Osteoblast (primary cell): ENCODE measurements at regions not wholly inside any gene's neighbourhood (a gene's known extent, or its start where the extent isn't known, plus 50 kb on each side); places are given as distances from the start of the nearest gene placed in this dataset.

Experiments
- DNase-seq: peaks from one replicate; pipeline ENCODE4 v3.0.0; 2011; ENCODE audit warnings: low spot score, mixed read lengths; ENCODE audit not compliant: insufficient read length; ENCODE audit errors: missing footprints
- H2AFZ ChIP-seq: 2 replicates; pipeline ENCODE4 v1.6.0; 2011; ENCODE audit warnings: mild to moderate bottlenecking, low read length
- H3K27ac ChIP-seq: 2 replicates; pipeline ENCODE4 v1.5.1; 2011; ENCODE audit warnings: mild to moderate bottlenecking, low read depth, low read length, moderate library complexity
- H3K27me3 ChIP-seq: 2 replicates; pipeline ENCODE4 v1.6.0; 2012; ENCODE audit warnings: mild to moderate bottlenecking, control low read depth, inconsistent platforms, low read length, moderate library complexity; ENCODE audit not compliant: insufficient read depth
- H3K36me3 ChIP-seq: 2 replicates; pipeline ENCODE4 v1.5.1; 2011; ENCODE audit warnings: mild to moderate bottlenecking, low read length, control low read depth, moderate library complexity; ENCODE audit not compliant: insufficient read depth
- H3K4me1 ChIP-seq: 2 replicates; pipeline ENCODE4 v1.5.1; 2011; ENCODE audit warnings: mild to moderate bottlenecking, low read length, control low read depth, moderate library complexity; ENCODE audit not compliant: insufficient read depth
- H3K4me2 ChIP-seq: 2 replicates; pipeline ENCODE4 v1.6.0; 2011; ENCODE audit warnings: mild to moderate bottlenecking, low read length; ENCODE audit not compliant: insufficient read depth
- H3K4me3 ChIP-seq: fragments of 200-600 bp; sonication (generic); 3 replicates; pipeline ENCODE4 v1.5.1; 2012; ENCODE audit warnings: mild to moderate bottlenecking, low read length, inconsistent platforms; ENCODE audit not compliant: insufficient read depth
- H3K79me2 ChIP-seq: 2 replicates; pipeline ENCODE4 v1.6.0; 2012; ENCODE audit warnings: mild to moderate bottlenecking, low read length, control low read depth, inconsistent platforms; ENCODE audit not compliant: insufficient read depth
- H3K9me3 ChIP-seq: 2 replicates; pipeline ENCODE4 v1.5.1; 2011; ENCODE audit warnings: low read depth, low read length, control low read depth
- H4K20me1 ChIP-seq: 2 replicates; pipeline ENCODE4 v1.6.0; 2012; ENCODE audit warnings: mild to moderate bottlenecking, low read length, control low read depth; ENCODE audit not compliant: insufficient read depth
- TF ChIP-seq, protein P1 (sequence below): IDR thresholded peaks from 2 replicates; pipeline ENCODE4 v1.5.1; 2011; ENCODE audit warnings: mild to moderate bottlenecking, low read depth, low read length, moderate library complexity; ENCODE audit errors: extremely low read depth

DNA sequence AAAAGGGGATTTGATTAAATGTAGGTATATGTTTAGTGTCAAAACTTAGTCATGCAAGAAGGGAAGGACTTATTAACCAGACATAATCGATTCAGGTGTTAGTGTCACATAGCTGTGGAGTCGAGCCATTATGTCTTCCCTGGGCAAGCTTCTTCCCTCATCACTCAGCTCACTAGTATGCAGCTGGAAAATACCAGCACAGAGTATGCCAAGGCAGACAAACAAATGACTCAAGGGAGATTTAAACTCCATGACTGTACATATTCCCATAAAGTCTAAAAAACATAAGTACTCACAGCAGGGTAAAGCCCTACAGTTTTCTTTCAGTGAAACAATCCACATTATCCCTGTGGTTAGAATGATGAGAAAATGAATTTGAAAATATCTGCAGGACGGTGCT lies 304.5 kb downstream of the CBLL2 start:
- H3K4me3 ChIP-seq, result no peak overlapping the region
- H3K79me2 ChIP-seq, result no peaks in the 10 kb centered on the region
- H3K27ac ChIP-seq, result peak overlapping the region; percentile 72
- no peaks in the 10 kb centered on the region for H4K20me1 ChIP-seq
- no peaks in the 10 kb centered on the region for H3K36me3 ChIP-seq
- TF ChIP-seq, protein P1, sequence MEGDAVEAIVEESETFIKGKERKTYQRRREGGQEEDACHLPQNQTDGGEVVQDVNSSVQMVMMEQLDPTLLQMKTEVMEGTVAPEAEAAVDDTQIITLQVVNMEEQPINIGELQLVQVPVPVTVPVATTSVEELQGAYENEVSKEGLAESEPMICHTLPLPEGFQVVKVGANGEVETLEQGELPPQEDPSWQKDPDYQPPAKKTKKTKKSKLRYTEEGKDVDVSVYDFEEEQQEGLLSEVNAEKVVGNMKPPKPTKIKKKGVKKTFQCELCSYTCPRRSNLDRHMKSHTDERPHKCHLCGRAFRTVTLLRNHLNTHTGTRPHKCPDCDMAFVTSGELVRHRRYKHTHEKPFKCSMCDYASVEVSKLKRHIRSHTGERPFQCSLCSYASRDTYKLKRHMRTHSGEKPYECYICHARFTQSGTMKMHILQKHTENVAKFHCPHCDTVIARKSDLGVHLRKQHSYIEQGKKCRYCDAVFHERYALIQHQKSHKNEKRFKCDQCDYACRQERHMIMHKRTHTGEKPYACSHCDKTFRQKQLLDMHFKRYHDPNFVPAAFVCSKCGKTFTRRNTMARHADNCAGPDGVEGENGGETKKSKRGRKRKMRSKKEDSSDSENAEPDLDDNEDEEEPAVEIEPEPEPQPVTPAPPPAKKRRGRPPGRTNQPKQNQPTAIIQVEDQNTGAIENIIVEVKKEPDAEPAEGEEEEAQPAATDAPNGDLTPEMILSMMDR, result no peak
- no peaks in the 10 kb centered on the region for H3K9me3 ChIP-seq
- H3K4me1 ChIP-seq, result peaks cover 17% of the 10 kb centered on the region
- H3K4me2 ChIP-seq, result peak overlapping the region; percentile 54
- H3K27me3 ChIP-seq, result no peaks in the 10 kb centered on the region
- peak overlapping the region; percentile 46 for H2AFZ ChIP-seq
- DNase-seq, result peak; percentile 25

DNA sequence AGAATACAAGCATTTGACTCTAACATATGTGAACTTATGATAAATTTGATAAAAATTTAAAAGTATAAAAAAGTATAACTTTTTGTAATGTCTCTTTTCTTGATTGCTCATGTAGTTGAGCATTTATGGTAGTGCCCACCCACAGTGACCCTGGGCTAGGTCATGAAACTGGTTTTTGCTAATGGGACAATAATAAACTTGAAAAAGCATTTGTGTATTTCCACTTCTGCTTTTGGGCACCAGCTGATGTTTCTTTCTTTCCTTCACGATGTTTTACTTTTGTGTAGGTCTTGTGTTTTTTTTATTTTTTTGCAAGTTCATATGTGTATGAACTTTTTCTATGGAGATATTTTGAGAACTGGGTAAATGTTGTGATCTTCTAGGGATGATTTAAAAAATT lies 313.1 kb downstream of the CBLL2 start:
- Histone ChIP-seq H3K4me1 (no peaks in the 10 kb centered on the region), H3K79me2 (no peaks in the 10 kb centered on the region), H3K27ac (no peak overlapping the region), H3K4me3 (no peak overlapping the region), H4K20me1 (no peaks in the 10 kb centered on the region), H3K4me2 (no peak overlapping the region), H3K36me3 (no peaks in the 10 kb centered on the region), H3K9me3 (no peaks in the 10 kb centered on the region), H3K27me3 (no peaks in the 10 kb centered on the region), H2AFZ (no peak overlapping the region)
- TF ChIP-seq, protein P1, result no peak
- DNase-seq, result no peak

DNA sequence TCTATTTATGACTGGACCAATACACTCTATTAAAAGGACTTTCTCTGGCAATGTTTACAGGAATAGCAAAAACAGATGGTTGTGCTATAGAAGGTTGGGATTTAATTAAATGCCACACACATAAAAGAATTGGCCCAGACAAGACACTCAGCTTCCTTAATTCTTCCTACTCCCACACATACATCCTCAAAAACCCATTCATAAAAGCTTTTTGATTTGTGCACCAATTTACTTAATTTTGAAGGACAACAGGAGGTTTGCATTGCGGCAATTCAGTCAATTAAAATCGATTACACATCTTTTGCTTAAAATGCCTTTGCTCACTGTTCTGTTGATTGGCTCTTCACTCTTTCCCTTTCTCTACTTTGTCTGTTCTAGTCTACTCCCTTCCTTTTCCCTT lies 317.1 kb downstream of the CBLL2 start:
- Histone ChIP-seq H3K36me3 (no peaks in the 10 kb centered on the region), H3K27ac (no peak overlapping the region), H3K79me2 (no peaks in the 10 kb centered on the region), H3K4me3 (no peak overlapping the region), H4K20me1 (no peaks in the 10 kb centered on the region), H3K4me2 (no peak overlapping the region), H2AFZ (no peak overlapping the region), H3K4me1 (no peaks in the 10 kb centered on the region), H3K9me3 (no peaks in the 10 kb centered on the region), H3K27me3 (no peaks in the 10 kb centered on the region)
- TF ChIP-seq, protein P1, result no peak
- no peak for DNase-seq

DNA sequence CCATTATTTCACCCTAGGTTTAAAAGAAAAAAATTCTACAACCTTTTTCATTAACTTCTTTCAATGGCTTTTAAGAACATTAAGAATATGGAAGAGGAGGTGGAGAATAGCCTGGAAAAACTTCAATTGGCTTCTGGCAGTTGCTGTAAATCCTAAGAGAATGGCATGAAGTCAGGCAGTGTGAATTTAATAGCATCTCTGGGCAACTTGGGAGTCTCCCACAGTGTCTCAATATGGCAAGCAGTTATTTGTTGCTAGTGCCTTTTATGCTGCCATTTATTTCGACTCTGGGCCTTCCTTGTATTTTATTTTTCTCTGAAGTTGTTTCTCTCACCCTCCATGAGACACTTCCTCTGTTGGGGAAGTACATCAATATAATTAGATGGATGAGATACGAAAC lies 322.1 kb downstream of the CBLL2 start:
- no peak overlapping the region for H3K4me2 ChIP-seq
- H3K4me1 ChIP-seq, result no peaks in the 10 kb centered on the region
- no peaks in the 10 kb centered on the region for H4K20me1 ChIP-seq
- no peaks in the 10 kb centered on the region for H3K36me3 ChIP-seq
- DNase-seq, result no peak
- H3K27me3 ChIP-seq, result no peaks in the 10 kb centered on the region
- TF ChIP-seq, protein P1, result no peak
- H2AFZ ChIP-seq, result no peak overlapping the region
- H3K79me2 ChIP-seq, result no peaks in the 10 kb centered on the region
- no peak overlapping the region for H3K4me3 ChIP-seq
- no peak overlapping the region for H3K27ac ChIP-seq
- no peaks in the 10 kb centered on the region for H3K9me3 ChIP-seq
